GM18507 (cell line): ENCODE measurements at regions not wholly inside any gene's neighbourhood (a gene's known extent, or its start where the extent isn't known, plus 50 kb on each side); places are given as distances from the start of the nearest gene placed in this dataset.

ENCODE experiments used
- DNase-seq: peaks from one replicate; pipeline ENCODE4 v3.0.0; 2011; ENCODE audit warnings: low read depth; ENCODE audit not compliant: insufficient read length; ENCODE audit errors: extremely low spot score
- FAIRE-seq: peaks from 2 replicates; lab custom pipeline; 2011; peaks lifted over from hg19 to GRCh38; lab: Jason Lieb, UNC

DNA sequence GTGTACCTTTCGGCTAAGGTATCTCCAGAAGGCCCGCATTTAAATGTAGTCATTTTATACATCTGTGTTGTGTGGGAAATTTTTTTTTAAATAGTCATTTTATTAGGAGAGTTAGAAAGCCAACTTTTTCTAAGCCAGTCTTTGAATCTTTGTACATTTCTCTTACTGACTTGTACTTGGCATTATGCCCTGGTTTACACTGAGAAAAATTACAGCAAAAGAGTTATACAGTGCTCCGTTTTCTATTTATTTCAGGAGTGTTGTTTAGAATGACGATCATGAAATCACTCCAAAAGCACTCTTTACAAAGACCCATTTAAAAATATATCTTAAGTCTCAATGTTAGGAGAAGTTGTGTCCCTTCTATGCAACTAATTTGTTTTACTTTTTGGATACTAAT, 91.8 kb downstream of the CYB561 start:
- FAIRE-seq: no peak
- DNase-seq: no peak

DNA sequence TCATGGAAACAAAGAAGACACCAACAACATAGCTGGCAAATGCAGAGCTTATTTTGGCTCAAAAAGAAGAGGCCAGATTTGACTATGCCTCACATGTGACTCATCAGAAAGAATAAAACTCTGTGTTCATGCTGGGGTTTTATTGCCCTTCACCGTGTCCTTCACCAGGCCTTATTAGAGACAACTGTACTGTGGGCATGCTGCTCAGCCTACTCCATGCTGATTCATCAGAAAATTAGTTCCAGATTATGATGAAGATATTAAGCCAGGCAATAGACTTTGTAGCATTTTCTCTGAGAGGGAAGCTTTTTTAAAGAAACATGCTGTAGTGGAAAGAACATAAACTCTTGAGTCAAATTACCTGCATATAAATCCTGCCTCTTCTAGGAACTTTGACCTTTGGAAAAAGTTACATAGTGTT, 89.8 kb downstream of the CYB561 start:
- DNase-seq (no peak), FAIRE-seq (no peak)

DNA sequence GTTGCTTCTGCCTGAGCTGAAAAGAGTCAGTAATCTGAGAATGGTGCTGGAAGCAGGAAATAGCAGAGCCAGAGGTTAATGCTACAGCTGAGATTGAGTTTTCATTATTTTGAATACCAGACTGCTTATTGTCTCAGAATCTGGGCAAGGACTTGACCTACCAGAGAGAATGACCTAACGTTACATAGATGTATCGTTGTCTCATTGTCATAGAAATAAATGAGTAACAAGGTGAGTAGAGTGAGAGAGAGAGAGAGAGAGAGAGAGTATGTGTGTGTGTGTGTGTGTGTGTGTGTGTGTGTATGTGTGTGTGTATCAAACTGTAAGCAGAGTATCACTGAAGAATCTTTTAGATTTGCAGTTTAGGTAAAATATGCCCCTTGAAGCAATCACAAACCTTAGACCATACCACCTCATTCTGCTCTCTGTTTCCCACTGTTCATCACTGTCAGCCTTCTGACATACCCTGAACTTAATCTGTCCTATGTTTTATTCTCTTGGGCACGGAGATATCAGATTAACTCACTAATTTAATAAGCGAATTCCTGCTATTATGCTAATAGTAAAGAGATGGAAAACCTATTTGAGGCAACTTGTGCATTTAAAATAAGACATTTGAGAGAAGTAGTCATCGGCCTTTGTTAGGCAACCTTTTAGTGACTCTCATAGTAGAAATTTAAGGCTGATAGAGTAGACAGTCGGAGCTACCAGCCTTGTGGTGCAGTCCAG, 87.8 kb downstream of the CYB561 start:
- DNase-seq: no peak
- FAIRE-seq: no peak

DNA sequence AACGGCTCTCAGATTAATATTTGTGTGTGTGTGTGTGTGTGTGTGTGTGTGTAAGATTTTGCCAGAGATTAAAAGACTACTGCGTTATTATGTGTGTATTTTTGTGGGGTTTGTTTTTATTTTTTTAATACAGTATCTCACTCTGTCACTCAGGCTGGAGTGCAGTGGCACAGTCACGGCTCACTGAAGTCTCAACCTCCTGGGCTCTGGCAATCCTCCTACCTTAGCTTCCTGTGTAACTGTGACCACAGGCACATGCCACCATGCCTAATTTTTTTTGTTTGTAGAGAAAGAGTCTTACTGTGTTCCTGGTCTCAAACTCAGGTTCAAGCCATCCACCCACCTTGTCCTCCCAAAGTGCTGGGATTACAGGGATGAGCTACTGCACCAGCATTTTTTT, 87.2 kb downstream of the CYB561 start:
- FAIRE-seq: no peak
- DNase-seq: no peak

DNA sequence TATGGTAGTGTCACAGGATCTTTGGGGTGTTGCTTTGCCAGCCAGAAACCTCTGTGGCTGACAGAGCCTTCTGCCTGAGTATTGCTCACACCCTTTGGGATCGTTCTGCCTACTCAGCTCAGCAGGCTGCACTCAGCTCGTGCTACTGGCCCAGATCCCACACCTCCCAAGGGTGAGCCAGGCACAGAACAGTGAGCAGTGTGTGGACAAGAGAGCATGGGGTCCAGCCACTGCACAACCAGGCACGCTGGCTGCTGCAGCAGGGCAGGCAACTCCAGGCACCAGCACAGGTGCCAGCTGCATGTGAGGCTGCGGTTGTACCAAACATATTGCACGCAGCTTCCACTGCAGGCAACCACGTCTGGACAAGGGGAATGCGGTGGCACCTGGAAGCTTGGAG, 84.9 kb downstream of the CYB561 start:
- FAIRE-seq: no peak
- no peak for DNase-seq

DNA sequence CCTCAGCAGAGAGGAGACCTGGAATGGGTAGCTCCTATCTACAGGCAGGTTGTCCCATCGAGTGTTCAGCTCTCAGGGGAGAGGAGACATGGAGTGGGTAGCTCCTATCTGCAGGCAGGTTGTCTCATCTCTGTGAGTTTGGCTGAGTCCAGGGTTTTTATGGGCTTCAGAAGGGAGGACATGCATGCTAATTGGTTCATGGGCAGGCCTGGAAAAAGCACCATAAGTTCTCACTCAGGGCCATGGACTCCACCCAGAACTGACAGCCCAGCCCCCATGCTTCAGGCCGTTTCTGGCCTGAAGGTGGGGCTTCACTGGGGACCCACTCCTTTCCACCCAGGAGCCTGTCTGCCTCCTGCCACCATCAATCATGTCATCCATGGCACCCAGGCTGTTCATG, 84.0 kb downstream of the CYB561 start:
- FAIRE-seq: no peak

DNA sequence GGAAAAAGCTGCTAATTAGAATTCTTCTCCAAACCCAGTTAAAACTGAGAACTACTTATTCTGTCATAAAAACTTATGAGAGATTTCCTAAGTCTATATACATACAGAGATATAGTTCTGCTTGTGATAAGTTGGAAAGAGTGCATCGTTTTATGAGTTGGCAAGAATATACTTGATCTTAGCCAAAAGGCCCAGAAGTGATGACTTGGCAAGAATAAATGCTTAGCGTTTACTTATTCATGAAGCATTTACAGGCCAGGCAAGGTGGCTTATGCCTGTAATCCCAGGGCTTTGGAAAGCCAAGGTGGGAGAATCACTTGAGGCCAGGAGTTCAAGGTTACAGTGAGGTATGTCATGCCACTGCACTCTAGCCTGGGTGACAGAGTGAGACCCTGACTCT, 81.7 kb downstream of the CYB561 start:
- FAIRE-seq (no peak), DNase-seq (no peak)

More for the DNA sequence above, 84.0 kb downstream of the CYB561 start:
- no peak for DNase-seq

DNA sequence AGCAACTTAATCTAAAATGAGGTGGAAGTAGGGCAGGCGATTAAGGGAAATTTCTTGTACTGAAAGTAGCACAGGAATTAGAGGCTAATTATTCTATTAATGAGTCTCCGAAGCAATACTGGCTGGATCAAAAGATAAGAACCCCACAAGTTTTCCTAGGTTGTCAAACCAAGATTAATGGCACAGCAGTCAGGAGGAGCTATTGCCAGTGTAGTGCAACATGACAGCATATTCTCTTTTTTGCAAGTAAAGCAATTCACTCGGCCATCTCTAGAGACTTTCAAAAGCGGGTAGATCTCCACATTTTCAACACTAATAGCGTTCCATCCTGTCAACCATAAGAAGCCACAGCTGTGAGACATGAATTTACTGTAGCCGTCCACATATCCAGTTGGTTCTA, 81.2 kb downstream of the CYB561 start:
- no peak for DNase-seq
- FAIRE-seq: no peak

DNA sequence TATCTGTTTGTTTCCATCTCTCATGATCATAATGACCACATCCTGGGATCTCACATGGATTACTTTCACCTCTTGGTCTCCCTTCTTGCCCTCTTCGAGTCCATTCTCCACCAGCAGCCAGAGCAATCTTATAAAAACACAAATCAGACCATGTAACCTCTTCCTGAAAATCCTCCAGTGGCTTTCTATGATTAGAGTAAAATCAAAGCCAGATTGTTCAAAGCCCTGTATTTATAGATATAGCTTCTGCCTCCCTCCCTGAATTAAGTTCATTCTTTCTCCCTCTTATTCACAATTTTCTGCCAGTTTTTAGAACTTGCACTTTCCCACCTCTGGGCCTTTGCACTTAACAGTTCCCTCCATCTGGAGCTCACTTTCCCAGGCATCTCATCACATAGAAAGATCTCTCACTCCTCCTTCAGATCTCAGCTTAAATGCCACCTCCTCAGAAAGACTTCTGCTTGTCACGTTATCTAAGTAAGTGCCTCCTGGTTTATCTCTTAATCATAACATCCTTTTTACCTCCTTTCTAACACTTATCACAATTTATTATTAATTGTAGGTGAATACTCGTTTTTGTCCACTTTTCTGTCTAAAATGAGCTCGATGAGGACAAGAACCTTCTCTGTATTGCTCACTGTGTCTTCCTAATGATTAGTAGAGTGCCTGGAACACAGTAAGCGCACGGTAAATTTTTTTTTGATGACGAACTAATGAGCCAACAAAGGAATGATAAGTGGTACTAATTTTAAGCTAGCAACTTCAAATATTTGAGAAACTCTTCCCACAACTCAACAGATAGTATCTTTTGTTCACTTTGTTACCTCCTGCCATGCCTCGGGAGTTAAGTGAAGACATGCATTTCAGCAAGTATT, 80.5 kb downstream of the CYB561 start:
- FAIRE-seq (no peak), DNase-seq (no peak)

DNA sequence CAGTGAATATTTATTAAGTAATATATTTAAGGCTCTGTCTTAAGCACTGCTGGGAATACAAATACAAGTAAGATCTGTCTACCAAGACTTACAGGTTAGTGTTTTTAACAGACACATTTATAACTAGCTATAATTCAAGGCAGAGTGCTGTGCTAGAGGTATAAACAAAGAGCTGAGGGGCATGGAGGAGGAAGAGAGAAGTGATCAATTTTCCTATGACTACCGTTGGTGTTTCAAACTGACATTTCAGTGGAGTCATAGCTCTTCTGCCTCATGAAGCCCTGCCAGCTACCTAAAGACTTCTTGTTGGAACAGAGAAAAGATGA, 79.9 kb downstream of the CYB561 start:
- FAIRE-seq (no peak), DNase-seq (no peak)

DNA sequence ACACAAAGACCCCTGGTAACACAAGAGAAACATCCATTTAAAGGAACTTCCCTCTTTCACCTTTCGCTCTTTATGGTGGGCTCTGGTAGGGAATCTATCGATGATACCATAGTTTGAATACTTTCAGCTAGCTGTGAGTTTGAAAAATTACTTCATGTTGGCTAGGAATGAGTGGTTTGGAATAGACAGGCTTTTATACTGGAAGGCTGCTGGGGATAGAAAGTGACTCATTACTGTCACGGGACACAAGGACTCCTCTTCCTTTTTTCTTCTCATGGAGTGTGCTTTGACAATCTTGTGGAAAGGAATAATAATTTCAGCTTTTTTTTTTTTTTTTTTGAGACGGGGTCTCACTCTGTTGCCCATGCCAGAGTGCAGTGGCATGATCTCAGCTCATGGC, 76.9 kb downstream of the CYB561 start:
- DNase-seq (no peak), FAIRE-seq (no peak)

DNA sequence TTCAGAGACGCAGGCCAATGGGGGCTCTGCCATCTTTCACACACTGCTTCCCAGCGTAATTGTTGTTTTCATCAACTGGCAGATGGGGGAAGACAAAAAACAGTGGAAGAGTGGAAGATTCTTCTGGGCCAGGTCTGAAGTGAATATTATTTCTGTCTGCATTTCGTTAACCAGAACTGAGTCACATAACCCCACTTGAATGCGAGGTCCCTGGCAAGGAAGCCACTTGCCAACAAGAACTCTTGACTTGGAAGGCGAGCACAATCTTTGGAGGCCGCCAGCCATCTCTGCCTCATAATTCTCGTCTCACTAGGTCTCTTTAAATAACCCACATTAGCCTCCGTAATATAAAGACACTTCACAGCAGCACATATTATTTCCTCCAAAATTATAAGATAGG, 75.4 kb downstream of the CYB561 start:
- FAIRE-seq (no peak), DNase-seq (no peak)

DNA sequence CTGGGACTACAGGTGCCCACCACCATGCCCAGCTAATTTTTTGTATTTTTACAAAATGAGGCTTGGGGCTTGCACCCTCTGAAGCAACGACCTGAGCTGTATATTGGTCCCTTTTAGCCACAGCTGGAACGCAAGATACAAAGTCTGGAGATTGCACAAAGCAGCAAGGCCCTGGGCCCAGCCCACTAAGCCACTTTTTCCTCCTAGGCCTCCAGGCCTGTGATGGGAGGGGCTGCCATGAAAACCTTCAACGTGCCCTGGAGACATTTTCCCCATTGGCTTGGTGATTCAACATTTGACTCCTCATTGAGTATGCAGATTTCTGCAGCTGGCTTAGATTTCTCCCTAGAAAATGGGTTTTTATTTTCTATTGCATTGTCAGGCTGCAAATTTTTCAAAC, 69.2 kb downstream of the CYB561 start:
- DNase-seq: no peak
- FAIRE-seq: no peak

DNA sequence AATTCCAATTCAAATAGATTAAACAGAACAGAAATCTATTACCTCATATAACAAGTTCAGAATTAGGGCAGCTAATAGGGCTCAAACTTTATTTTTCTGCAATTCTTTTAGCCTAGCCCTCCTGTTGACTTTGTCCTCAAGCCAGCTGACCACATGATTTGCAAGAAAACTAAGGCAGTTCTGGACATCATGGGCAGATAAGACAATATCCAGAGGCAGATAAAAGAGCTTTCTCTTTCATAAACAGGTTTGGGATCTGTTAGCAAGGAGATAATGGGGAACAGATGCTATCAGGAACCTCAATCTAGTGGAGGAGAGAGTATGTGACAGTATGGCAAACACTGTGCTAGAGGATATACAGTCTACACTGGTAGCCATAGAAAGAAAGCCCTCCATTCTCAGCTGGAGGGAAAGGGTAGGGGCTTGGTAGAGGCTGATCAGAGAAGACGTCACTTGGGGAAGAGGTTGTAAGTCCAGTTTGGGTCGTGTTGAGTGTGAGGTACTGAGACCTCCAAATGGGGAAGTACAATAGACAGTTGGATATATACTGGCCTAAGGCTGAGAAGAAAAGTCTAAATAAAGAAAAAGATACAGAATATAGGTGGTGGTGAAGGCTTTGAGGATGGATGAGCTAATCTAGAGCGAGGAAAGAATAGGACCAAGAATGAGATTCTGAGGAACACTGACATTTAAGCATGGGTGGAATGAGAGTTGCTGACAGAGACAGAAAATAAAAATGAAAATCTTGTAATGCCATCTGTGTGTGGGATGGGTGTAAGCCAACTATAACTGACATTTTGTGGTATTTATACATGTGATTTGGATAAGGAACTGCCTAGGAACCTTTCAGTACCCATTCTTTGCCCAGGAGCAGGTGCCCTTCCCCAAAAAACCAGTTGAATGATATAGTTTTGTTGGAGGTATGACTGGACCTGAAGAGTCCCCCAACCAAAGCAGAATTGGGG, 67.4 kb downstream of the CYB561 start:
- FAIRE-seq (no peak), DNase-seq (no peak)

DNA sequence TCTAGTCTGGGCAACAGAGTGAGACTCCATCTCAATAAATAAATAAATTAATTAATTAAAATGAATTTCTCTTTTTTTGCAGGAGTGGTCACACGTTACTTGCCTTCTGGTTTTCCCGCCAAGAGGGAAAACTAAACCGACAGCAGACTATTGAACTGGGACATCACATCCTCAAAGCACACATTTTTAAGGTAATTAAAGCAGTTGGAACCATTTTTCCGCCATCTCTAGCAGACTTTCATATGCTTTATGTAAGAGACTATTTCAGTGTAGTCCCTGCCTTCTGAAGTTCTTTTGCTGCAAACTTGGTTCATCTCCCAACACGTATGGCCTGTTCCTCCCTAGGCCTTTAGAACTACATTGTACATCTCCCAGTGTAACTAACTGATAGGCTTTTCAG, 66.5 kb downstream of the CYB561 start:
- FAIRE-seq: no peak
- DNase-seq: no peak

DNA sequence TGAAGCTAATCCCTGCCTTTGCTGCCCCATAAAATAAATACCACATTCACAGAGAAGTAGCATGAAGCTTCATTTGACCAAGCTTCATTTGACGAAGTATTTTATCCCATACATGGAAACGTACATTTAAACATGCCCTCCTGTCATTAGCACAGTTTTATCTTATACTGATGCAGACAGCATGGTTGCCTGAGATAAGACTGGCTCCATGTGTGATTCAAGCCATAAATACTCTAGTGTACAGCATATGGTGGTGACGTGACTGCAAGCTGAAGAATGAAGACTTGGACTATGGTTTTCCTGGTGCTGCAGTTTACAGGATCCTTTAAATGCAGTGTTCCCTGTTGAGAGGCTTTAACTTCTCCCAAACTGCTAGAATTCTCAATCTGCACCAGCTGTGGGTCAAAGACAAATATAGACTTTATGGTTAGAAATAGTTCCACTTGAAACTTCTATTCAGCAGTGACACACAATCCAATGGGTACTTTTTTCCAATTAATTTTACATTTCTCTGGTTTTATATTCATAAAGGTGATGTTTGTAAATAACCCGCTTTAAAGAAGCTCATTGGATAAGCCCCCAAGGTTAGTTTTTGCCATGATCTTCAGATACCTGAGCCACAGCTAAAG, 64.9 kb downstream of the CYB561 start:
- DNase-seq: no peak
- FAIRE-seq: no peak

DNA sequence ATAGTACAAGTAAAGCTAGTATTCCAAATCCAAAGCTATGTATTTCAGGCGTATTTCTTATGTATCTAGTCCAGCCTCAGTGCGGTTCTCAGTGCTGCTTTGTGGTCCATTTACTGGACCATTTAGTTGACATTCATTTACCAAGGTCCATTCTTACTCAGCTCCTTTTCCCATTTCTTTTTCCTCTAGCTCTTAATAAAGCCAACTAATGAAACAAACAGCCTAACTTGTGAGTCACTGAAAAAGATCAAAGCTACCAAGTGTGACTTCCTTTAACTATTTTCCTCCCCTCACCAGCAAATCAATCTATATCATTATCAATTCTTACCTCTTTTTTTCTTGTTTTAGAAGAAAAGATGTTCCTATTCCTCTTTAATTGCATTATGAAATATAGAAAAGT, 64.0 kb downstream of the CYB561 start:
- no peak for DNase-seq
- FAIRE-seq: no peak
